GM12878 (cell line): ENCODE measurements at regions not wholly inside any gene's neighbourhood (a gene's known extent, or its start where the extent isn't known, plus 50 kb on each side); places are given as distances from the start of the nearest gene placed in this dataset.

Source experiments
- ATAC-seq: fragments of 200-7000 bp; cut with Tn5 transposase; 3 replicates; pipeline ENCODE4 v1.9.1; 2020; ENCODE audit warnings: mild to moderate bottlenecking, moderate library complexity
- BruUV-seq: library from RNA; stranded (reverse); fragments of 400-500 nt; replicated peaks from 2 replicates; lab custom pipeline; 2021; lab: Mats Ljungman, UMichigan
- CTCF ChIA-PET: fragments of 300-600 bp; sonication (Branson Sonifier 250); formaldehyde crosslinking; extraction: SDS; loops from one replicate; lab custom pipeline; 2021; ENCODE audit warnings: inconsistent platforms; lab: Yijun Ruan, JAX
- POLR2A ChIA-PET: fragments of 350-600 bp; formaldehyde crosslinking; extraction: SDS; loops from one replicate; lab custom pipeline; 2021; ENCODE audit warnings: inconsistent platforms; lab: Charles Lee
- RAD21 ChIA-PET: fragments of 300-600 bp; sonication (Branson Sonifier 250); formaldehyde crosslinking; loops from one replicate; lab custom pipeline; 2023; ENCODE audit warnings: antibody characterized with exemption; ENCODE audit not compliant: unreplicated experiment; lab: Charles Lee
- SMC1A ChIA-PET: fragments of 300-600 bp; sonication (Branson Sonifier 250); formaldehyde crosslinking; loops from one replicate; lab custom pipeline; 2023; ENCODE audit not compliant: unreplicated experiment, uncharacterized antibody; lab: Charles Lee
- DNase-seq: peaks from one replicate; pipeline ENCODE4 v3.0.0-alpha.2; 2011; ENCODE audit warnings: low read depth, low spot score
- FAIRE-seq: peaks from 3 replicates; lab custom pipeline; 2011; peaks lifted over from hg19 to GRCh38; lab: Jason Lieb, UNC
- H2AFZ ChIP-seq: 2 replicates; pipeline ENCODE4 v1.6.0; 2011; ENCODE audit warnings: low read depth, low read length, control low read depth; ENCODE audit not compliant: control insufficient read depth
- H3K27ac ChIP-seq: 2 replicates; pipeline ENCODE4 v1.5.1; 2011; ENCODE audit warnings: control low read depth; ENCODE audit not compliant: control insufficient read depth, insufficient read depth
- H3K27me3 ChIP-seq, 2 experiments: replicated peaks in 1 of 2; 2 replicates each; pipeline versions ENCODE4 v1.6.0 to v1.6.1; 2011; ENCODE audit warnings: low read length in 1 of 2; ENCODE audit not compliant: control insufficient read depth in 2 of 2, insufficient read depth in 2 of 2
- H3K36me3 ChIP-seq, 2 experiments: 2 replicates each; pipeline ENCODE4 v1.5.1; 2011; ENCODE audit warnings: low read length in 1 of 2; ENCODE audit not compliant: control insufficient read depth in 2 of 2, insufficient read depth in 2 of 2
- H3K4me1 ChIP-seq: 2 replicates; pipeline ENCODE4 v1.6.1; 2011; ENCODE audit warnings: mild to moderate bottlenecking, low read length, moderate library complexity, mixed read lengths; ENCODE audit not compliant: control insufficient read depth, insufficient read depth
- H3K4me2 ChIP-seq: 2 replicates; pipeline ENCODE4 v1.6.0; 2011; ENCODE audit warnings: control low read depth; ENCODE audit not compliant: control insufficient read depth, insufficient read depth
- H3K4me3 ChIP-seq: fragments of 200-600 bp; sonication (generic); 2 replicates; pipeline ENCODE4 v1.5.1; 2016
- H3K79me2 ChIP-seq: 2 replicates; pipeline ENCODE4 v1.6.0; 2011; ENCODE audit warnings: low read length; ENCODE audit not compliant: control insufficient read depth, insufficient read depth
- H3K9ac ChIP-seq: 2 replicates; pipeline ENCODE4 v1.8.0; 2011; ENCODE audit warnings: low read length, control low read depth, mixed read lengths; ENCODE audit not compliant: control insufficient read depth, insufficient read depth
- H3K9me3 ChIP-seq: replicated peaks from 3 replicates; pipeline ENCODE4 v1.5.1; 2011; ENCODE audit warnings: mild to moderate bottlenecking, low read length; ENCODE audit not compliant: control insufficient read depth, insufficient read depth
- H4K20me1 ChIP-seq: 2 replicates; pipeline ENCODE4 v1.6.0; 2011; ENCODE audit not compliant: control insufficient read depth, insufficient read depth
- ATF7 ChIP-seq: fragments of 450-650 bp; IDR thresholded peaks from 2 replicates; pipeline ENCODE4 v1.6.1; 2016; ENCODE audit warnings: low read depth, mild to moderate bottlenecking
- CHD4 ChIP-seq: fragments of 200-600 bp; sonication (generic); IDR thresholded peaks from 2 replicates; pipeline ENCODE4 v1.6.1; 2016; ENCODE audit warnings: mild to moderate bottlenecking
- ESRRA ChIP-seq: IDR thresholded peaks from 2 replicates; pipeline ENCODE4 v1.6.1; 2012; ENCODE audit warnings: mild to moderate bottlenecking, low read length, improper control_type of control experiment
- JUNB ChIP-seq: IDR thresholded peaks from 2 replicates; pipeline ENCODE4 v1.6.1; 2016; ENCODE audit warnings: antibody characterized with exemption, mild to moderate bottlenecking
- KAT2A ChIP-seq: conservative IDR thresholded peaks from 2 replicates; pipeline ENCODE4 v1.6.1; 2011; ENCODE audit warnings: low read depth, low read length; ENCODE audit not compliant: control insufficient read depth
- MLLT1 ChIP-seq: fragments of 450-650 bp; IDR thresholded peaks from 2 replicates; pipeline ENCODE4 v1.6.1; 2016; ENCODE audit warnings: mild to moderate bottlenecking
- MYB ChIP-seq: fragments of 150-350 bp; IDR thresholded peaks from 2 replicates; pipeline ENCODE4 v1.6.1; 2014; ENCODE audit warnings: mild to moderate bottlenecking, low read depth, low read length, borderline replicate concordance
- NFYB ChIP-seq: IDR thresholded peaks from 2 replicates; pipeline ENCODE4 v1.6.1; 2011; ENCODE audit warnings: low read depth, mild to moderate bottlenecking, low read length, improper control_type of control experiment, moderate library complexity; ENCODE audit not compliant: insufficient read depth
- POLR2A ChIP-seq: IDR thresholded peaks from 2 replicates; pipeline ENCODE4 v1.6.1; 2011; ENCODE audit warnings: low read depth, mild to moderate bottlenecking, low read length
- RAD21 ChIP-seq: IDR thresholded peaks from 2 replicates; pipeline ENCODE4 v1.6.1; 2011; ENCODE audit warnings: mild to moderate bottlenecking, low read depth, low read length, moderate library complexity; ENCODE audit not compliant: insufficient read depth
- TAF1 ChIP-seq: IDR thresholded peaks from 2 replicates; pipeline ENCODE4 v1.6.1; 2011; ENCODE audit warnings: mild to moderate bottlenecking, low read depth, low read length, borderline replicate concordance
- WGBS: methylation state at CpG from one replicate; pipeline ENCODE4 v1.1.6; 2016; ENCODE audit warnings: low lambda C conversion rate; ENCODE audit not compliant: insufficient replicate concordance, insufficient coverage; ENCODE audit errors: missing lambda C conversion rate; 5-methylcytosine and 5-hydroxymethylcytosine counted together
- in situ Hi-C: fragments of 300-500 bp; cut with MboI; formaldehyde crosslinking; loops from 9 replicates; pipeline ENCODE4 v1.14.3; 2018; ENCODE audit warnings: mixed read lengths
- intact Hi-C: fragments of 100-400 bp; cut with micrococcal nuclease; formaldehyde crosslinking; loops from one replicate; pipeline ENCODE4 v1.14.2; 2022; ENCODE audit not compliant: unreplicated experiment
- TF ChIP-seq, protein P1 (sequence below): fragments of 450-650 bp; IDR thresholded peaks from 2 replicates; pipeline ENCODE4 v1.6.1; 2017; ENCODE audit warnings: mild to moderate bottlenecking

- no TSS peak for BruUV-seq
Measured at GRCh38 chr9:88197016-88197415, 58.7 kb upstream of the SPATA31C2 start.

More at GRCh38 chr9:88197016-88197415, 58.7 kb upstream of the SPATA31C2 start:
- DNase-seq (no peak), ATAC-seq (no peak), FAIRE-seq (no peak)
- H2AFZ ChIP-seq = no peak overlapping the region
- ChIA-PET RAD21 (no interaction called here), SMC1A (no interaction called here), POLR2A (no interaction called here), CTCF (no interaction called here)
- no peaks in the 10 kb centered on the region for H3K4me1 ChIP-seq
- H3K9me3 ChIP-seq = no peaks in the 10 kb centered on the region
- TF ChIP-seq JUNB (no peak), TAF1 (no peak), KAT2A (no peak), ESRRA (no peak), RAD21 (no peak), MLLT1 (no peak), POLR2A (no peak), ATF7 (no peak), MYB (no peak), CHD4 (no peak), NFYB (no peak)
- TF ChIP-seq, protein P1, sequence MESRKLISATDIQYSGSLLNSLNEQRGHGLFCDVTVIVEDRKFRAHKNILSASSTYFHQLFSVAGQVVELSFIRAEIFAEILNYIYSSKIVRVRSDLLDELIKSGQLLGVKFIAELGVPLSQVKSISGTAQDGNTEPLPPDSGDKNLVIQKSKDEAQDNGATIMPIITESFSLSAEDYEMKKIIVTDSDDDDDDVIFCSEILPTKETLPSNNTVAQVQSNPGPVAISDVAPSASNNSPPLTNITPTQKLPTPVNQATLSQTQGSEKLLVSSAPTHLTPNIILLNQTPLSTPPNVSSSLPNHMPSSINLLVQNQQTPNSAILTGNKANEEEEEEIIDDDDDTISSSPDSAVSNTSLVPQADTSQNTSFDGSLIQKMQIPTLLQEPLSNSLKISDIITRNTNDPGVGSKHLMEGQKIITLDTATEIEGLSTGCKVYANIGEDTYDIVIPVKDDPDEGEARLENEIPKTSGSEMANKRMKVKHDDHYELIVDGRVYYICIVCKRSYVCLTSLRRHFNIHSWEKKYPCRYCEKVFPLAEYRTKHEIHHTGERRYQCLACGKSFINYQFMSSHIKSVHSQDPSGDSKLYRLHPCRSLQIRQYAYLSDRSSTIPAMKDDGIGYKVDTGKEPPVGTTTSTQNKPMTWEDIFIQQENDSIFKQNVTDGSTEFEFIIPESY = no peak
- no peak overlapping the region for H3K4me3 ChIP-seq
- intact Hi-C loops (no loop called here), in situ Hi-C loops (no loop called here)
- no peak overlapping the region for H3K9ac ChIP-seq
- no peaks in the 10 kb centered on the region for H3K79me2 ChIP-seq
- WGBS = 7% methylated on average over 3 of the region's 3 CpGs
- no peak overlapping the region for H3K4me2 ChIP-seq
- H3K27me3 ChIP-seq = no peaks in the 10 kb centered on the region
- H3K36me3 ChIP-seq = no peaks in the 10 kb centered on the region
- no peak overlapping the region for H3K27ac ChIP-seq
- H4K20me1 ChIP-seq = no peaks in the 10 kb centered on the region
